HG02678 (cell line): ENCODE measurements at regions not wholly inside any gene's neighbourhood (a gene's known extent, or its start where the extent isn't known, plus 50 kb on each side); places are given as distances from the start of the nearest gene placed in this dataset.
"Not testable (repeated sequence)": the region's sequence is repeated elsewhere in the genome, so short reads cannot be mapped to it uniquely, and the experiment has no call there.

ENCODE experiments used
- ATAC-seq: cut with Tn5 transposase; IDR thresholded peaks from one replicate; pipeline ENCODE4 v1.9.1; 2021; ENCODE audit warnings: mild to moderate bottlenecking, moderate library complexity; ENCODE audit not compliant: unreplicated experiment

DNA sequence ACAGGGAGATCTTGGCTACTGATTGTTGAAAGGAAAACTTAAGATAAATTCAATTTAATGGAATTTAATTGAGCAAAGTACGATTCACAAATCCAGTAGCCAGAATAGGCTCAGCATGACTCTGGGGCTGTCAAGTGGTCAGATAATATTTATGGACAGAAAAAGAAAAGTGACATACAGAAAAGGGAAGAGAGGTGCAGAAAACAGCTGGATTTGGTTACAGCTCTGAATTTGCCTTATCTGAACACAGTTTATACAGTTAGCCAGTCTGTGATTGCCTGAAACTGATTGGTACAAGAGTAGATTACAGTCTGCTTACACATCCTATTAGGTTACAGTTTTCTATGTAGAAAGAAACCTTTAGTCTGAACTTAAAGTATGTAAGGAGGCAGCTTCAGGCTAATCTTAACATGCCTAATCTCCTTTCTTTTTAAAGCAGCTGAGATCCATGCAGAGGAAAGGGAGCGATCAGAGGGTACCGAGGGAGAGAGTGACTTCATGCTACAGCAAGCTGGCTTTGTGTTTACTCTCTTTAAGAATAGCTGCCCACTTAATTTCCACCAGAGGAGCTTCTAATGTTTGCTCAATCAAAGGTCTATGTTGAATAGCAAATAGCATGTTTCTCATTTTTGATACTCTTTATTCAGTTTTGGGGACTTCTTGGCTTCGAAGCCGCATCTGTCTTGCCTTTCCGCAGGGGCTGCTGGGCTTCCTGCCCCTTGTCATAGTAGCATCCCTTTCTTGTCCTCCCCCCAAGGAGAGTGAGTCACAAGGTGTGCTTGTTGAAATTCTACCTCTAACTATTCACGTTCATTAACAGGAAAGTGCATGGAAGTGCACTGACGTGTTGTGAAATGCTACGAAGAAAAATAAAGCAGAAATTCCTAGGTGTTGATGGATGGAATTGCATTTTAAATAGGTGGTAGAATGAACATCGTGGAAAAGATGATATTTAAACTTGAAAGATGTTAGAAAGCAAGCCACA lies 761.2 kb downstream of the TAF11L14 start:
- ATAC-seq, result no peak

DNA sequence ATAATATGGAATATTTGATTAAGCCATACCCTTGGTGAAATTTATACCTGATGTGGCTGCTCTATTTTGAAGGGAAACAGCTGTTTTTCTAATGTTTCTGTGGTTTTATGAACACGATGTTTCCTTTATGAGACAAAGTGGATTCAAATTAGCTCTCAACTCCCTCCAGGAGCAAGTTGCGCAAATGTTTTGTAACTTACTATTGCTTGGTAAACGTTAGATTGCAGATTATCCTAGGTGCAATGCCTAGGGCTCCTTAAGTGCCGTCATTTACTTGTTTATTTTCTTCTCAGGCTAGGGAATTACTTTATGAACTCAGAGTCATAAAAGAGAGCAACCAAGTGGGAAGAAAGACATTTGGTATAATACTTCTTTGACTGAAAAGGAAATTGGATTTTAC lies 763.1 kb downstream of the TAF11L14 start:
- no peak for ATAC-seq

DNA sequence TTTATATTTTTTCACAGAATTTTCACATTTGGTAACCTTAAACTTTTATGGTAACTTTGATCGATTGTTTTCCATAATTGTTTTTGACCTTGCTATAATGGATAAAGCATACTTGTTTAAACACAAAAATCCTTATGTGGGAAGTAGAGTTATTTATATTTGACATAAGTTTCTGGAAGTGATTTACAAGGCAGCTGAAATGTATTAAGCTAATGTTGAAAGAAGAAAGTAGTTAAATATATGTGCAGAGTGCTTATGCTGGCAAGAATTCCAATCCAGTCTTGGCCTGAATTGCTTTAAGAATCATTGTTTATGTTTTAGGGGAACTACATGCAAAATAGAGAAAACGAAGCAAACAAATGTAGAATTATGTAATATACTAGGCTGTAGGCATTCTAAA lies 763.6 kb downstream of the TAF11L14 start:
- no peak for ATAC-seq

DNA sequence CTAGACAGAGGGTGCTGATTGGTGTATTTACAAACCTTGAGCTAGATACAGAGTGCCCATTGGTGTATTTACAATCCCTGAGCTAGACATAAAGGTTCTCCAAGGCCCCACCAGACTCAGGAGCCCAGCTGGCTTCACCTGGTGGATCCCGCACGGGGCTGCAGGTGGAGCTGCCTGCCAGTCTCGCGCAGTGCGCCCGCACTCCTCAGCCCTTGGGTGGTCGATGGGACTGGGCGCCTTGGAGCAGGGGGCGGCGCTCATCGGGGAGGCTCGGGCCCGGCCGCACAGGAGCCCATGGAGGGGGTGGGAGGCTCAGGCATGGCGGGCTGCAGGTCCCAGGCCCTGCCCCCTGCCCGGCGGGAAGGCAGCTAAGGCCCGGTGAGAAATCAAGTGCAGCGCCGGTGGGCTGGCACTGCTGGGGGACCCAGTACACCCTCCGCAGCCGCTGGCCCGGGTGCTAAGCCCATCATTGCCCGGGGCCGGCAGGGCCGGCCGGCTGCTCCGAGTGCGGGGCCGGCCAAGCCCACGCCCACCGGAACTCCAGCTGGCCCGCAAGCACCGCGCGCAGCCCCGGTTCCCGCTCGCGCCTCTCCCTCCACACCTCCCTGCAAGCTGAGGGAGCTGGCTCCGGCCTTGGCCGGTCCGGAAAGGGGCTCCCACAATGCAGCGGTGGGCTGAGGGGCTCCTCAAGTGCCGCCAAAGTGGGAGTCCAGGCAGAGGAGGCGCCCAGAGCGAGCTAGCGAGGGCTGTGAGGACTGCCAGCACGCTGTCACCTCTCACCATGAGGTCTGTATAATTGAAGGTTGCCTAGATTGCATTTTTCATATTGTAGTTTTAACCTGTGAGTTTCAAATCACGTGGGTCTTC lies 765.4 kb downstream of the TAF11L14 start:
- not testable (repeated sequence) for ATAC-seq

DNA sequence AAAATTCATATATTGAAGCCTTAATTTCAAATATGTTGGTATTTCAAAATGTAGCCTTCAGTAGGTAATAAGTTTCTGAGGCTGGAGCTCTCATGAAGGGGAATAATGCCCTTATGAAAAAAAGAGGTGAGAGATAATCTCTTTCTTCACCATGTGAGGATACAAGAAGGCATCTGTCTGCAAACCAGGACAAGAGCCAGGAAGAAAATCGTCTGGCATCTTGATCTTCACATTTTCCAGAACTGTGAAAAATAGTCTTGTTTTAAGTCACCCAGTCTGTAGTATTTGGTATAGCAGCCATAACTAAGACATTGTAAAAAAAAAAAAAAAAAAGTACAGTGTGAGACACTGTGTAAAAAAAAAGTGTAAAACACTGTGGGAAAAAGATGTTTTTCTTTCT lies 768.9 kb downstream of the TAF11L14 start:
- ATAC-seq, result no peak

DNA sequence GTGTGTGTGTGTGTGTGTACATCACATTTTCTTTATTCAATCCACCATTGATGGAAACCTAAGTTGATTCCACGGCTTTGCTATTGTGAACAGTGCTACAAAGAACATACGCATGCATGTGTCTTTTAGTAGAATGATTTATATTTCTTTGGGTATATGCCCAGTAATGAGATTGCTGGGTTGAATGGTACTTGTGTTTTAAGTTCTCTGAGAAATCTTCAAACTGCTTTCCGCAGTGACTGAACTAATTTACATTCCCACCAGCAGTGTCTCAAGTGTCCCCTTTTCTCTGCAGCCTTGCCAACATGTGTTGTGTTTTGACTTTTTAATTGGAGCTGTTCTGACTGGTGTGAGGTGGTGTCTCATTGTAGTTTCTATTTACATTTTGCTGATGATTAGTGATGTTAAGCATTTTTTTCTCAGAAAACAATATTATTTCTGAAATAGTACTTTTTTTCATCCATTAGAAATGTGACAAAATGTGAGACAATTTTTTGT lies 769.7 kb downstream of the TAF11L14 start:
- no peak for ATAC-seq

DNA sequence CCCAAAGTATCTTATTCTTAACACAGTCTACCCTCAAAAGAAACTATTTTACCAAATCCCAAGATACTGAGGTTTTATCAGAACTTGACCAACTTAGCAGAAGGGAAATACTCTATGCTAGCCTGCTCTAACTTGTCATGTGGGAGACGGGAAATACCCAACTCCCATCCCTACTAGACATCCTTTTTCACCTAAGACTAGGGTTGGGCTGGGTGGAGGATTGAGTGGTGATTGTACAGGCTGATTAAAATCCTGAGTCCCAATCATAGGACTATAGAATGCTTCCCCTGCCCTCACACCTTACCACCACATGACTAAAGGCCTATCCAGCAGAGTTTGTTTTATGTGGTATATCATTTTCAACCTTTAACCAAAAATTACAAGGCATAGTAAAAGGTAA lies 786.5 kb downstream of the TAF11L14 start:
- ATAC-seq, result no peak

DNA sequence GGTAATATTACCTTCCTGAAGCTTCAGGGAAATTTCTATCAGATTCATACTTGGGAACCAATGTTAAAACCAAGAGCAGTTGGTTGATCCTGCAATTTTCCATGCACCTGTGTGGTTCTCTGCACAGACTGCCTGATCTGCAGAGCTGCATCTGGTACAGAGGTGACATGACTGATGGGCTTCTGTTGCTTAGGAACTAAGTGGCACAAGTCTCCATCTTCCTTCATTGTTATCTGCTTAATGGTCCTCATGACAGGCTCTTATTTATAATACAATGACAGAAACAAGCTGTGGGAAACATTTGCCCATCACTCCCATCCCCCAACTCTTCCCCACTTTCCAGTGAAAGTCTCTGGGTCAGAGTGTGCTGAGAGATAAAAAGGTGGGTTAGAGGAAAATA lies 799.1 kb downstream of the TAF11L14 start:
- ATAC-seq, result no peak

DNA sequence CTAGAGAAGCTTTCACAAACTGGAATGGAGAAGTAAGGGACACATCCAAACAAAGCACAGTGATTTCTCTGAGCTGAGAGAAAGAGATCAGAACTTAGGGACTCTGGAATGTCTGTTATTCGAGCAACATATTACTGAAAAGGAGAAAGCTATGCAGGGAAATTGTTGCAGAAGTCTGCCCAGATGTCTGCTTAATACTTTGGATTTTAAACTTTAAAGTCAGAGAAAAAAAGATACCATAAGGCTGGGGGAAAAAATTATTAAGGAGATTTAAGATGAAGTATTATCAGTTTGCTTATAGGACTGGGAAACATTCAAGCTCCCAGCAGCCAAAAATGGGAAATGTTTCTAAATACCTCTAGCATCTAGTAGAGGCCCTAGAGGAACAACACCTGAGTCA lies 803.9 kb downstream of the TAF11L14 start:
- ATAC-seq, result no peak

DNA sequence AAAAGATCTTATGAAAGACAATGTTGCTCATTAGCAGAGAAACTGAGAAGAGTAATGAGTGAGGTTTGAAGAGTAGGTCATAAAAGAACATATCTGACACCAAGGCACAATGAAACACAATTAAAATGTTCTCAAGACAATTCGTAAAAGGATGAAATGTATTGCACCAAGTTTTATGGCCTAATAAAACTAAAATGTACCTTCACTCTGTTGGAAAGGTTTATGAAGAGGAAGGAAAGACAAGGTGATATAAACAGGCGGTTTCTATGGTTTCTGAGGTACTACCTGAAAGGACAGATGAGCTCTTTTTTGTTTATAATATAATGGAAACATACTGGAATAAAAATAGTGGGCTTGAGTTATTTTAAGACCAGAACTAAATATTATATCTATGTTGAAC lies 821.3 kb downstream of the TAF11L14 start:
- ATAC-seq, result no peak

DNA sequence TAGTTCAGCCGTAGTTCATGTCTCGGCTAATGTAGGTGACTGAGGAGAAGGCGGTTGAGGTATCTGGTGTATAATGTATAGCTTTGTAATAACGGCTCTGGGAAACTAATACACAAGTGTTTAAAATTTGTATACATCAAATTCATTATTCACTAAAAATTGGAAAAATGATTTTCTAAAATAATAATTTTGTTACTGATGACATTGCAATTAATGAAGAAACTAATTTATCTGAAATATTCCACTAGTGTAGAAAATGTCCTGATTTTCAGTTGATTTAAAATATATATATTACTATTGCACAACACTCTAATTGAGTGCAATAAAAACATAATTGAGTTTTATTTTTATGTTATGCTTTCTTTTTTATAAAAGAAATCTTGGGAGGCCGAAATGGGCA lies 823.0 kb downstream of the TAF11L14 start:
- no peak for ATAC-seq

DNA sequence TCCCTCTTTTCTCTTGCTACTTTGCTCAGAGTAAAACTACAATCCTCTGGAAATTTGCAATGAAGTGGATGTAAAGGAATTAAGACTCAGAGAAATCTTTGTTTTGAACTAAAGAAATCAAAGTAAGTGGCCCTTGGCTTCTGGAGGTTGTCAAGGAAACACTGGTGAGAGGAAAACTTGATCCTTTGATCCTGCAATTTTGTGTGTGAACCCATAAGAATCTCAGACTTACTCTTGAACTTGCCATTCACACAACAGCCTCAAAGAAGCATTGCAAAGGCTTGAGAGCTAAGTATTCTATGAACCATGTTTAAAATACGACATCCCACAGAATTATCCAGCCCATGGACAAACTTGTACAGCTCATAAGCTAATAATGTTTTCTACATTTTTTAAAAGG lies 827.5 kb downstream of the TAF11L14 start:
- no peak for ATAC-seq

DNA sequence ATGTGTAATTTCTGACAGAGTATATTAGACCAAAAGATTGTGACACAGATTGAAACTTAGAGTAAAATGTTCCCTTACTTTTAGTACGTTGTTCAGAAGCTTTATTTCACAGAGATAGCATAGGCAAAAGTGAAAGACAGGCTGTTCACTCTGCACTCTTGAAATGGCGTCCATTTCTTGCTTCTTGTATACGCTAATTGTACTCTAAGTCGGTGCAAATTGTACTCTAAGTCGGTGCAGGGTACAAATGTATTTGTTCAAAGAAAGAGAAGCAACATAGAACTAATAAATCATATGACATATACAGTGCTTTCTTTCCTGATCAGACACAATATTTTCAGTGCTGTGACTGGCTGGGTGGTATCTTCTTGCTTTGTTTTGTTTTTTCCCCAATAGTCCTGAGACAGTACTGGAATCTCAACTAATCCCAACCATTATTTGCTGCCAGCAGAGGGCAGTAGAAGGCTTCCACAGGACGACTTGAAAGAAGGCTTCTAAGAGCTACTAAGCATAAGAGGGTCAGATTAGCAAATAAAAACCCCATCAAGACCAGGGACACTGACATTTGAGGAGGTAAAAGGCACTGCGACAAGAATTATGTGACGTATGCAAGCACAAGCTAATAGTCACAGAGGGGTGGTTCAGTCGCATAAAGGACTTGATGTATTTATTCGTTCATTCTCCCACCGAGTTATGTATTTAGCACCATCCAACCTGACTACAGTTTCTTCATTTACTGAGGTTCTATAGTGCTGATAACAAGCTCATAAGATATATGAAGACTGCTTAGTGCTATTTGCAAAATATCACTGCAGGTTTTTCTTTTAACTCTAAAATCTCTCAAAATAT lies 831.8 kb downstream of the TAF11L14 start:
- ATAC-seq, result peak; percentile 88

DNA sequence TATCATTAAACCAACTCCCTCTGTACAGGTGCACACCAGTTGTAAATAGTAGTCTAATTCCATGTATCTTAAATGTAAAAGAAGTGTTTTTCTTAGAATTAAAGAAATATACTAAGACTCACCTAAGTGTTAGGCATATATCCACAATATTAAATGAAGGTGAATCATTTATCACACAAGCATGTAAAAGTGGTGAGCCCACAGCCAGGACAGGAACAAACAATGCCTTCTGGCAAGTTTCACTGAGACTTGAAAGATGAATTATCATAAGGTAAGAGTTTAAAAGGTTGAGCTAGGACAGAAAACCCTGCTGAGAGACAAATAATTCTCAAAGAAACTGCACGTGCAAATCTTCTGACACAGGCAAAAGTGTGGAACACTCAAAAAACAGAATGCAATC lies 832.5 kb downstream of the TAF11L14 start:
- ATAC-seq, result no peak

DNA sequence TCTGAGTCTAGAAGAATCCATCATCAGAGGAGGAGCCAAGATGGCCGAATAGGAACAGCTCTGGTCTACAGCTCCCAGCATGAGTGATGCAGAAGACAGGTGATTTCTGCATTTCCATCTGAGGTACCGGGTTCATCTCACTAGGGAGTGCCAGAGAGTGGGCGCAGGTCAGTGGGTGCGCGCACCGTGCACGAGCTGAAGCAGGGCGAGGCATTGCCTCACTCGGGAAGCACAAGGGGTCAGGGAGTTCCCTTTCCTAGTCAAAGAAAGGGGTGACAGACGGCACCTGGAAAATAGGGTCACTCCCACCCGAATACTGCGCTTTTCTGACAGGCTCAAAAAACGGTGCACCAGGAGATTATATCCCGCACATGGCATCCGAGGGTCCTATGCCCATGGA lies 837.5 kb downstream of the TAF11L14 start:
- ATAC-seq, result not testable (repeated sequence)

DNA sequence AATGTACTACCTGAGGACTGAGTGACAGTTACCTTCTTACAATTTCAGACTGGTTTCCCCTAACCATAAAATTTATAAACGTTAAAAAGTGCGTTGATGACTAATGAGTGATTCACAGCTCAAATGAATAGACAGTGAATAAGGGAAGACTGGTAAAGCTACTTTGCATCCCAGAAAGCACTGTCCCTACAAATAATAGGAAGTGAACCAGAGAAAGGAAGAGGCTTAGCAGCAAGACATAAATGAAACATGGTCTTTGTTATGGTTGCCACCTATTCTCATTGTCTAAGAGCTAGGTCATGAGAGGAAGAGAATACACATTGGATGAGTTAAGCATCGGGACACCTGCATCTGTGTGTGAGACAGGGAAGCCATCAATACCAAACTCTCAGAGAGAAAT lies 849.2 kb downstream of the TAF11L14 start:
- no peak for ATAC-seq

DNA sequence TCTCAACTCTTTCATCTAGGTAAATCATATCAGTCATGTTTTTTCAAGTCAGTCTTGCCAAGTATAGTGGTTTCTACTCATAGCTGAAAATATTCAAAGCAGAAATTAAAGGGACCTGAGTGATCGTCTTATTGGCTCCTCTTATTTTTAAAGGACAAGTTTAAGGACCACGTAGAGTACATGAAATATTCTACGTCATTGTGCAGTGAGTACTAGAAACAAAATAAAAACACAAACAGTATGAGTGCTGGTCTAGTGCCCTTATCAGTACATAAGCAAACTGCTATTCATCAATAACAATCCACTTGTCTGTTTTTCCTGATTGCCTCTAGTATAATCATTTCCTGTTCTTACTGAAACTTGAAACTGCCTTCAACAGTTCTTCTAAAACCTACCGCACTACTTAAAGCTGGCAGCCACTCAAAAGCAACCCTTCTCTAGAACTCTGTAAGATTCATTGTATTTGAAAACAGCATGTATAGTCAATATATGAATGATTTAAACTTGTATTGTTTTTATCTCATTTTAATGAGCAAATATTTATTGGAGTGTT lies 853.7 kb downstream of the TAF11L14 start:
- ATAC-seq, result no peak

DNA sequence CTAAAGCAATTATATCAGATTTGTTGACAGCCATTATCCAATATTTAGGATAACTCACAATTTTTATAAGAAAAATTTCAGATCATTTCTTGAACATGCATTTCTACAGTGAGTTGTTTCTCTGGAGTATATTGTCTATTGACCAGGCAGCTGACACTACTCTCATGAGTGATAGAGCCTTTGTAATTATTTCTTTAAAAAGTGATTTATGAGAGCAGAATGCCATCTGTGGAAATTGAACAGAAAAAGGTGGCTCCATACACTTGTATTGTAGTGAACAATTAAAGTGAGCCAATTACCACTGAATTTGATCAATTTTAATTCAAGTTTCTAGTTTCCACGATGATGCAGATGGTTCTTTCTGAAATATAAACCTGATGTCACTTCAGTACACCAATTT lies 855.4 kb downstream of the TAF11L14 start:
- no peak for ATAC-seq

DNA sequence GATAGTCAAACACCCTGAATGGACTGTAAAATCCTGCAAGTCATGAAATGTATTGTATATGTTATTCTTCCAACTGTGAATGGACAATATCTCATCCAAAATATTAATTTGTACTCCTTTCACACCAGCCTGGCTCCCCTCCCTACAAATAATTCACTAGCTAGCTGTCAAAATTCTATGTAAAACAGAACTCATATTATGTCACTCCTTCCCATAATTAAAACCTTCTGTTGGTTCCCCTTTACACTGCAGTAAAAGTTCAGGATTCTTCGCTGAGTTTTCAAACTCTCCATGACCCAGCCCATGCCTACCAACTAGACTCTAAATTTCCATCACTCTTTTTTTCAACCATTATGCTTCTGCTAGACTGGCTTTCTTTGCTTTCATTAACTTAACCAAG lies 857.1 kb downstream of the TAF11L14 start:
- ATAC-seq, result no peak

DNA sequence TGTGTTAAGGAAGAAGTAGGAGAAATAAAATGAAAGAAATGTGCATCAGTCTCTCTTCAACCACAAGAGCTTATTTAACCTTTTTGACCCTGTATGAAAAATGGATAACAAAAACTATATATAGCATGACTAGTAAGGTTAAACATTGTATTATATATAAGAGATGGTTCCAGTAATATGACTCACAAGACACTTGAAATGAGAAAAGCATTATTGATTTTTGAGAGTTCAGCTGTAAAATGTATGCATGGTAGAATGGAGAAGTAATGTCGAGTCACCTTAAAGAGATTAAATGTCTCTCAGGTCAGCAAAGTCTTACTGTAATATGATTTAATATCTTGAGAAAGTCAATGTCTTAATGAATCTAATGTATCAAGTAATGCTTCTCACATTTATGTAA lies 860.9 kb downstream of the TAF11L14 start:
- ATAC-seq, result no peak
